Neutrophil (primary cell): ENCODE measurements at regions not wholly inside any gene's neighbourhood (a gene's known extent, or its start where the extent isn't known, plus 50 kb on each side); places are given as distances from the start of the nearest gene placed in this dataset.

Experiments
- H3K27ac ChIP-seq: fragments of 200-600 bp; sonication (generic); 2 replicates; pipeline ENCODE4 v1.5.1; 2016; ENCODE audit warnings: mild to moderate bottlenecking, moderate library complexity
- H3K27me3 ChIP-seq: fragments of 200-600 bp; sonication (generic); 2 replicates; pipeline ENCODE4 v1.6.0; 2016; ENCODE audit warnings: mild to moderate bottlenecking
- H3K36me3 ChIP-seq: fragments of 200-600 bp; sonication (generic); 2 replicates; pipeline ENCODE4 v1.5.1; 2017
- H3K4me1 ChIP-seq, 2 experiments: fragments of 200-600 bp in 1 of 2; sonication (generic) in 1 of 2; 1 replicate in 1 of 2; 2 replicates in 1 of 2; pipeline versions ENCODE4 v1.5.1 to v1.6.1; 2013 to 2016; ENCODE audit warnings: low read depth in 1 of 2, low read length in 1 of 2, mild to moderate bottlenecking in 1 of 2, moderate library complexity in 1 of 2; ENCODE audit not compliant: control insufficient read depth in 1 of 2, insufficient read depth in 1 of 2
- H3K4me3 ChIP-seq, 2 experiments: fragments of 200-600 bp in 1 of 2; sonication (generic) in 1 of 2; 1 replicate in 1 of 2; 2 replicates in 1 of 2; pipeline ENCODE4 v1.5.1; 2013 to 2016; ENCODE audit warnings: low read depth in 1 of 2, low read length in 1 of 2, mild to moderate bottlenecking in 1 of 2, moderate library complexity in 1 of 2
- H3K9me3 ChIP-seq: fragments of 200-600 bp; sonication (generic); 2 replicates; pipeline ENCODE4 v1.5.1; 2016
- CTCF ChIP-seq: fragments of 200-600 bp; sonication (generic); IDR thresholded peaks from 2 replicates; pipeline ENCODE4 v1.5.1; 2016; ENCODE audit warnings: antibody characterized with exemption

DNA sequence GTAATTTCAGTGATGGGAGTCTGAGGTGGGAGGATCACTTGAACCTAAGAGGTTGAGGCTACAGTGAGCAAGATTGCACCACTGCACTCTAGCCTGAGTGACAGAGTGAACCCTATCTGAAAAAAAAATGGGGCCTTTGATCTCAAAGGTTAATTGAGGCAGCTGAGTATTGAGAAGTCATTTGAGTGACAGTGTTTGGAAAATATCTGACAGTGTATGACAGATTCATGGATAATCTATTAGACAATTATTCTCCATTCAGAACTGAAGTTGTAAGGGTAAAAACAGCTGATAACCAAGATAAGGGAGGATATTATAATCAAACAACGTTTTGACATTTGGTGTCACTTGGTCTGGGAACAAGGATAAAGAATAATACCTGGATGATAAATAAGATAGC lies 50.9 kb upstream of the CD36 start:
- Histone ChIP-seq H3K9me3 (no peaks in the 10 kb centered on the region), H3K36me3 (no peaks in the 10 kb centered on the region), H3K27me3 (no peaks in the 10 kb centered on the region), H3K27ac (no peak overlapping the region), H3K4me1 (no peaks in the 10 kb centered on the region), H3K4me3 (no peak overlapping the region)
- TF ChIP-seq CTCF = no peak

- Histone ChIP-seq H3K27me3 (no peaks in the 10 kb centered on the region), H3K9me3 (no peaks in the 10 kb centered on the region), H3K4me1 (no peaks in the 10 kb centered on the region), H3K4me3 (no peak overlapping the region), H3K27ac (no peak overlapping the region), H3K36me3 (no peaks in the 10 kb centered on the region)
- no peak for TF ChIP-seq CTCF
Measured at GRCh38 chr7:80588591-80588990, 49.9 kb upstream of the CD36 start.
